ENCODE measurements at regions not wholly inside any gene's neighbourhood (a gene's known extent, or its start where the extent isn't known, plus 50 kb on each side); places are given as distances from the start of the nearest gene placed in this dataset.
"Not testable (repeated sequence)": the region's sequence is repeated elsewhere in the genome, so short reads cannot be mapped to it uniquely, and the experiment has no call there.

- no peak overlapping the region for H2AFZ ChIP-seq (ENCODE audit: low read length)
- H3T11ph ChIP-seq (ENCODE audit: low read length), result no peak overlapping the region
- H3K9ac ChIP-seq (ENCODE audit: extremely low read depth, insufficient read length, low read length), result no peak overlapping the region
- no peak for TF ChIP-seq CTCF (conservative IDR thresholded peaks at IDR 0.05)
- no peaks in the 10 kb centered on the region for H3K79me2 ChIP-seq (ENCODE audit: insufficient read depth, low read length)
- no peak overlapping the region for H3K14ac ChIP-seq (ENCODE audit: insufficient read depth, low read length)
- no peak overlapping the region for H2BK20ac ChIP-seq (ENCODE audit: low read depth, low read length, poor library complexity, severe bottlenecking)
- H3K9me3 Mint-ChIP-seq, result no peaks in the 10 kb centered on the region
- H3K9me3 ChIP-seq (ENCODE audit: control insufficient read depth, low read depth, low read length), result no peaks in the 10 kb centered on the region
- no peak overlapping the region for H3K27ac Mint-ChIP-seq
- no peak overlapping the region for H2BK12ac ChIP-seq (ENCODE audit: insufficient read length, low read depth, low read length)
- no peak overlapping the region for H3K56ac ChIP-seq (ENCODE audit: insufficient read length, low read depth, low read length)
- no peak overlapping the region for H2BK5ac ChIP-seq (ENCODE audit: insufficient read length, low read length)
- no peak overlapping the region for H2BK15ac ChIP-seq (ENCODE audit: low read depth, low read length)
- H4K20me1 ChIP-seq (ENCODE audit: control insufficient read depth, insufficient read depth, insufficient read length), result no peaks in the 10 kb centered on the region
- H3K27me3 Mint-ChIP-seq (ENCODE audit: low read depth), result no peaks in the 10 kb centered on the region
- no peak overlapping the region for H2BK120ac ChIP-seq (ENCODE audit: low read depth, low read length, poor library complexity, severe bottlenecking)
- H2AK5ac ChIP-seq (ENCODE audit: insufficient read length, low read length), result no peak overlapping the region
- no peak overlapping the region for H3K4me2 ChIP-seq (ENCODE audit: insufficient read depth, insufficient read length, low read length)
- H3K23me2 ChIP-seq (ENCODE audit: insufficient read length, low read depth, low read length, poor library complexity, severe bottlenecking), result no peaks in the 10 kb centered on the region
- DNase-seq, result no peak
- no peak overlapping the region for H3K4ac ChIP-seq (ENCODE audit: low read depth, low read length)
- H3K23ac ChIP-seq (ENCODE audit: insufficient read length, low read depth, low read length), result no peak overlapping the region
- no peaks in the 10 kb centered on the region; a peak in 1 of 7 replicates for H3K36me3 Mint-ChIP-seq (ENCODE audit: insufficient read depth in 1 of 3, low read depth in 3 of 3)
- H3K4me1 ChIP-seq (ENCODE audit: insufficient read depth, low read length), result no peaks in the 10 kb centered on the region
- no peaks in the 10 kb centered on the region for H3K27me3 ChIP-seq (ENCODE audit: insufficient read depth, low read length)
- H4K8ac ChIP-seq (replicated peaks; ENCODE audit: insufficient read length, low read depth, low read length), result no peak overlapping the region
- H3K18ac ChIP-seq (ENCODE audit: insufficient read length, low read depth, low read length), result no peak overlapping the region
- H3K27ac ChIP-seq (ENCODE audit: insufficient read length, low read depth, low read length), result no peak overlapping the region
- H4K5ac ChIP-seq (ENCODE audit: insufficient read length, low read depth, low read length), result no peak overlapping the region
- no peak overlapping the region for H4K91ac ChIP-seq (ENCODE audit: insufficient read length, low read depth, low read length)
- no peaks in the 10 kb centered on the region for H3K79me1 ChIP-seq (ENCODE audit: insufficient read depth, low read depth, low read length, poor library complexity, severe bottlenecking)
- H3K4me1 Mint-ChIP-seq, result peaks cover 18 to 19% of the 10 kb centered on the region in 2 experiments
- no peak overlapping the region for H3K4me3 Mint-ChIP-seq
Observed at GRCh38 chr11:95611827-95612226, 177.8 kb downstream of the FAM76B start.

GRCh38 chr11:95610185-95610584, 179.4 kb downstream of the FAM76B start:
- no CpG with 5 or more reads among the region's 5 CpGs for WGBS (ENCODE audit: extremely low coverage, insufficient read length, low lambda C conversion rate)
- not testable (repeated sequence) for H3K9ac ChIP-seq (ENCODE audit: extremely low read depth, insufficient read length, low read length); H3K4me2 ChIP-seq (ENCODE audit: insufficient read depth, insufficient read length, low read length); H3K36me3 Mint-ChIP-seq (ENCODE audit: insufficient read depth in 1 of 3, low read depth in 3 of 3); H4K20me1 ChIP-seq (ENCODE audit: control insufficient read depth, insufficient read depth, insufficient read length); H2AK5ac ChIP-seq (ENCODE audit: insufficient read length, low read length); H3K4ac ChIP-seq (ENCODE audit: low read depth, low read length); H3K4me1 ChIP-seq (ENCODE audit: insufficient read depth, low read length); DNase-seq; H3K56ac ChIP-seq (ENCODE audit: insufficient read length, low read depth, low read length); H2BK12ac ChIP-seq (ENCODE audit: insufficient read length, low read depth, low read length); H3K27me3 Mint-ChIP-seq (ENCODE audit: low read depth); H4K91ac ChIP-seq (ENCODE audit: insufficient read length, low read depth, low read length); H2BK20ac ChIP-seq (ENCODE audit: low read depth, low read length, poor library complexity, severe bottlenecking); H3K27ac ChIP-seq (ENCODE audit: insufficient read length, low read depth, low read length); H2AFZ ChIP-seq (ENCODE audit: low read length); H3K79me1 ChIP-seq (ENCODE audit: insufficient read depth, low read depth, low read length, poor library complexity, severe bottlenecking); H3K14ac ChIP-seq (ENCODE audit: insufficient read depth, low read length); H4K8ac ChIP-seq (replicated peaks; ENCODE audit: insufficient read length, low read depth, low read length); H3T11ph ChIP-seq (ENCODE audit: low read length); H2BK5ac ChIP-seq (ENCODE audit: insufficient read length, low read length); H3K9me3 Mint-ChIP-seq; H3K27ac Mint-ChIP-seq; H3K23ac ChIP-seq (ENCODE audit: insufficient read length, low read depth, low read length); H3K18ac ChIP-seq (ENCODE audit: insufficient read length, low read depth, low read length); H3K4me3 Mint-ChIP-seq; H3K79me2 ChIP-seq (ENCODE audit: insufficient read depth, low read length); H2BK120ac ChIP-seq (ENCODE audit: low read depth, low read length, poor library complexity, severe bottlenecking); H3K27me3 ChIP-seq (ENCODE audit: insufficient read depth, low read length); H4K5ac ChIP-seq (ENCODE audit: insufficient read length, low read depth, low read length); H3K9me3 ChIP-seq (ENCODE audit: control insufficient read depth, low read depth, low read length); H2BK15ac ChIP-seq (ENCODE audit: low read depth, low read length); H3K23me2 ChIP-seq (ENCODE audit: insufficient read length, low read depth, low read length, poor library complexity, severe bottlenecking)
- H3K4me1 Mint-ChIP-seq, result peaks cover 18 to 19% of the 10 kb centered on the region in 2 experiments
